ENCODE measurements at regions not wholly inside any gene's neighbourhood (a gene's known extent, or its start where the extent isn't known, plus 50 kb on each side); places are given as distances from the start of the nearest gene placed in this dataset.

- TF ChIP-seq GATA3 (IDR thresholded peaks at IDR 0.05; ENCODE audit: low read depth, low read length) (no peak), GATA2 (IDR thresholded peaks at IDR 0.05; ENCODE audit: low read depth, low read length) (no peak)
Measured at GRCh38 chr16:86709103-86709502, 130.8 kb downstream of the FOXL1 start.
